Right kidney (tissue), 1 donor: ENCODE measurements at regions not wholly inside any gene's neighbourhood (a gene's known extent, or its start where the extent isn't known, plus 50 kb on each side); places are given as distances from the start of the nearest gene placed in this dataset.
A peak's percentile ranks its signal among the peaks of the same experiment; 100 is the strongest.

Experiments
- DNase-seq: peaks from one replicate; pipeline ENCODE4 v3.0.0-alpha.2; 2016

DNA sequence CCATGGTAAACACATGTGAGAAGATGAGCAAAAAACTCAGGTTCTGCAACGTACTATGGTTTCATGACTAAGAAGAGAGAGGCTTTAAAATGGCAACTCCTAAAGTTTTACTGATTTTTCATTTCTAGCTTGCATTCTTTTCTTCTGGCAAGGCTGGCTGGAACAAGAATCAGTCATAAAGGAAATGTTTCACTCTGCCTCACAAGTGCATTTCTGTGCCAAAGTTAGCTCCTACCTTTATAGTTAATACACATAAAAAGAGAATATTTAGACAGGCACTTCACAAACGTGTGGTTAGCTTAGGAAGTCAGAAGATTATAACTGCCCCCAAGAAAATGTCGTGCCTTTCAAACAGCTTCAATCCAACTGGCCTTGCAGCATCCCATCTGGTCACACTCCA lies 417.1 kb upstream of the CDH11 start:
- no peak for DNase-seq

DNA sequence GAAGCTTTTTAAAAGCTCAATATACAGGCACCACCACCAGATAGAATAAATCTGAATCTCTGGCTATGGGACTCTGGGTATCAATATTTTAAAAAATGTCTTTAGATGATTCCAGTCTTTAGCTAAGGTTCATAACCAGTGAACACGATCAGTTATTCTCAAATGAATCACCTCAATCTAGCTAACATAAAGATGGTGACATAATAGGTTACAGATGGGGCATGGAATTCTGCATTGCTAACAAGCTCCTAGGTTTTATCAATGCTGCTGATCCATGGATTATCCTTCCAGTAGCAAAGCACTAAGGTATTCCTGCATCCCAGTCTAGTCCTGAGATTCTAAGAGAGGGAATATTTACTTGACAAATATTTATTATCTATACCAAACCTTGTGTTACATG lies 415.5 kb upstream of the CDH11 start:
- no peak for DNase-seq

DNA sequence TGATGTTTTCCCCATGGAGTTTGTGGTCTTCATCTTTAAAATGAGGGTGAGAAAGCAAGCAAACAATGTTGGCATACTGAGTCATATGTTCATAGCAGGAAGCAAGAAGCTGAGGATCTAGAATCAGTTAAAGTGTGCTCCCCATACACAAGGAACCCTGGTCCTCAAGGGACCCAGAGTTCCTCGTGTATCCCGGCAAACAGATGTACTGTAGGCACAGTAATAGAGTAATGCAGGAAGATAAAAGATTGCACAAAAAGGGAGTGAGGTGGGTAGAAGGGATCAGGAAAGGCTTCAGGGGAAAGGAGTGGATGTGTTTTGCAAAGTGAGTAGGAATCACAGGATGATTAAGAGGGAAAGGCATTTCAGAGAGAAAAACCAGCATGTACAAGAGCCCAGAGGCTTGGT lies 412.3 kb upstream of the CDH11 start:
- DNase-seq, result no peak

DNA sequence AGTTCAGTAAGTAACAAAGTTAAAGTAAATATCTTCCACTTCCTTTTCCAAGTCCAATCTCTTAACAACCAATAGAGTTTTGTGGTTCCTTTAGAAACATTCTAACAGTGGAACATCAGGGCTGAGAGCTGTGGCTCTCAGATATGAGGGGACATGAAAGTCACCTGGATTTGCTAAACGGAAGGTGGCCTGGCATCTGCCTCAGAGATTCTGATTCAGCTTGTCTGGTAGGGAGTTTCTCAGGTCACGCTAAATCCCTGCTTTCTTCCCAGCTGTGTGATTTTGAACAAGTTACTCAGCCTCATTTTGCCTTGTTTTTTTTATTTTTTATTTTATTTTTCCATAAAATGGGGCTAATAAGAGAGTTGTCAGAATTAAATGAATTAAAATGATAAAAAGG lies 411.0 kb upstream of the CDH11 start:
- DNase-seq, result no peak

DNA sequence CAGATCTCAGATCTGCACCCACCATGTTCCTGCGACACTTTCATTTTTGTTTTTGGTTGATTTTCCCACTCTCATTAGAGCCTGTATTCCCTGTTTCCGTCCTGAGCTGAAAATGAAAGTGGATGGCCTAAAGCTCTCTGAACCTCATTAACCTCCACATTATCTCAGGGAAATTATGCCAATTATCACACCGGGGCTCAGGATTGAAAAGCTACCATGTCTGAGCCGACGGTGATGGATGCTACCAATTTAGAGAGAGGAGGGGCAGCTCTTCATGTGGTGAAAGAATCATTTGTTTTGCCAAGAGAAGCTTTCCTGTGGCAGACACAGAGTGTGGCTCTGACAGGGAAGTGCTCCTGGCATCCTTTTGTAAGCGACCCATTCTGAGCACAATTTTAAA lies 410.4 kb upstream of the CDH11 start:
- no peak for DNase-seq

DNA sequence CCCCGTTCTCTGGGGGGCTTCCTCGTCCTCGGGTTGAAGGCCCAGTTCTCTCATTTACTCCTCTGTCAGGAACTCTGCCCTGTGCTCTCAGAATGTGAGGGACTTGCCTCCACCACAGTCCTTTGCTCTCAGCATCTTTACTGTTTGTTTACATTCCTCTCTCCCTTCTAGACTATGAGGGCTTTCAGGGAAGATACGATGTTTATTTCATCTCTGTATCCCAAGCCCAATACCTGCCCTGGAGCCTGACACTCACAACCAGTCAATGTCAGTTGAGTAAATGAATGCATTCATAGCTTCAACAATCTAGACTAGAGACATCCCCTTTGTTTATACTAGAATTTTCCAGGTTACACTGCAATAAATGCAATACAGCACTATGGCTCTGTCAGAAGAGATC lies 409.6 kb upstream of the CDH11 start:
- DNase-seq, result no peak

DNA sequence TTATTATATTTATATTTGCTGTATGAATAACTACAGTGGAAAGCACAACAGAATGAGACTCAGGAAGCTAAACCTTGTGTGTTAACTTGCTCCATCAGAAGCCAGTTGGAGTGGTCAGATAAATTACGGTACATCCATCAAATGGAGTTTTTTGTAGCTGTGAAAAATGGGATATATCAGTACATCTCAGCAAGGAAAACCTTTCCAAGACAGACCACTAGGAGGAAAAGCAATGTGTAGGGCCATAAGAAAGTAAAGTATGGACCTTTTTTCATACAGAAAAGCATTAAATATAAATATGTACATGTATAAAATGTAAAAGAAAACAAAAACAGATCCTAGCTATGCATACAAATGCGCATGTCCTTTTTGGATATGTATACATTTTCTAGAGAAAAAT lies 403.8 kb upstream of the CDH11 start:
- no peak for DNase-seq

DNA sequence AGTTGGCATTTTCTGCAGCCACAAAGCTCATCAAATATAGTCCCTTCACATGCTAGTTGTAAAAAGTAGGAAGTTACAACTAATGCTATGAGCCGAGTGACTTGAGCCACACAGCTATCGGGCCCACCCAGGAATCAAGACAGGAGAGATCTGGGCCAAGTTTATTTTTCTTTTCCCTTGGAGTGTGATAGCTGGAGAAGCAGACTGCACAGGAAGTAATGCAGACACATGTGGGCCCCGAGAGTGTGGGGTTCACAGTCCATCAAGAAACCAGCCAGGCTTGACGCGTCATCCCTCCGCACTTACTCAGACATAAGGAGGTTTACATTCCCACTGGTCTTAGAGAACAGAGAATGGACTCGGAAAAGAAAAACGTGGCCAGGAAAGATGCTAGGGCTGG lies 403.1 kb upstream of the CDH11 start:
- peak; percentile 40 for DNase-seq

DNA sequence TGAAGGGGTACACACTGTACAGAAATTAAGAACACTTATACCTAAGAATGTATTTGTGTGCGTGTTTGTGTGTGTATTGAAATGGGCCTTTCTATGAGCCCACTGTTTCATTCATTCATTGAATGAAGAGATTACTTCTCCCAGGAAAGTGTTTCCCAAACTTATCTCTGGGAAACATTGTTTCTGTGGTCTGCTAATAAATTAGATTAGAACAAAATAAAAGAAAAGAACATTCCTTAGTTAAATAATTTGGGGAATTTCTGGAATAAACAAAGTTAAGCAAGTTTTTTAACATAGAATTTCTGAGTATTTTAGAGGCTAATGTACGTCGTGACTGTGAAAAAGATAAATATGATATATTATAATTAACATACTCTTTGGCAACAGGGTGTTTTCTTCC lies 402.4 kb upstream of the CDH11 start:
- DNase-seq, result no peak

DNA sequence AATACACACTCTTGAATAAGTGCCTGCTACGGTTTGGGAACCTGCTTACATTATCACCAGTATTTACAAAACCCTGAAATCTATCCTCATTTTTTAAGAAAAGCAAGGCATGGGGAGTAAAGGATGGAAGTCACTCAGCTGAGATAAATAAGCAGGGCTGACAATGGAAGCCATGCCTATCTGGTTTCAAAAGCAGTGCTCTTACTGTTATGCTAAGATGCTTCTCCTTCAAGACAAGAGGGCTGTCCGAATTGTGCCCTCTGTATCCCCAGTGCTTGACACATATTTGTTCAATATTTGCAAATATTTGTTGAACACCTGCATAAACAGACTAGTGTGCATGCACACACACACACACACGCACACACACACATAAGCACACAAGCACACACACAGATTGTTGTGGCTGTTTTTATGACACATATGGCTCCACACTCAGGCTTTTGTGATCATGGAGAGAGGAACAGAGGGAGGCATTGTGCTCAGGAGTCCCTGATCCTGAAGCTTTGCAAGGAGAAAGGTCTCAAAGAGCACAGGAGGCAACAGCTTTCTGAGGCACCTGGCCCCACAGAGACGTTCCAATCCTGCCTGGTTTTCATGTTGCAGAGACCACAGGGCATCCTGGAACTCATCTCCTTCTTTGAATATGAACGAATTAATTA lies 401.6 kb upstream of the CDH11 start:
- DNase-seq, result no peak

DNA sequence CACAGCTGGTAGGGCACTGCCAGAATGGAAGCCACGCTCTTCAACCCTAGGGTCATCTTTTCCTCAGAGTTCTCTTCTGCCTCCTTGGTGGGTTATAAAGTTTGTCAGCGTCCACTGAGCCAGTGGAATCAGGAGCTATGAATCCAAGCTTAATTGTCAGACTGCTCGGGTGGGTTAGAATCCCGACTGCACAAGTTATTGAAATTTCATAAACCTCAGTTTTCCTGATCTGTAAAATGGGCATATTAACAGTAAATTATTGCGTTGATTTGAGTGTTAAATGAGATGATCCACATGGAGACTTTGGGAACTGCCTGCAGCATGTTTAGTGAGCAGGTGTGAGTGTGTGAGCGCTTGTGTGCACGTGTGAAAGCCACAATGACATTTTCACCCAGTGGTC lies 400.5 kb upstream of the CDH11 start:
- no peak for DNase-seq

DNA sequence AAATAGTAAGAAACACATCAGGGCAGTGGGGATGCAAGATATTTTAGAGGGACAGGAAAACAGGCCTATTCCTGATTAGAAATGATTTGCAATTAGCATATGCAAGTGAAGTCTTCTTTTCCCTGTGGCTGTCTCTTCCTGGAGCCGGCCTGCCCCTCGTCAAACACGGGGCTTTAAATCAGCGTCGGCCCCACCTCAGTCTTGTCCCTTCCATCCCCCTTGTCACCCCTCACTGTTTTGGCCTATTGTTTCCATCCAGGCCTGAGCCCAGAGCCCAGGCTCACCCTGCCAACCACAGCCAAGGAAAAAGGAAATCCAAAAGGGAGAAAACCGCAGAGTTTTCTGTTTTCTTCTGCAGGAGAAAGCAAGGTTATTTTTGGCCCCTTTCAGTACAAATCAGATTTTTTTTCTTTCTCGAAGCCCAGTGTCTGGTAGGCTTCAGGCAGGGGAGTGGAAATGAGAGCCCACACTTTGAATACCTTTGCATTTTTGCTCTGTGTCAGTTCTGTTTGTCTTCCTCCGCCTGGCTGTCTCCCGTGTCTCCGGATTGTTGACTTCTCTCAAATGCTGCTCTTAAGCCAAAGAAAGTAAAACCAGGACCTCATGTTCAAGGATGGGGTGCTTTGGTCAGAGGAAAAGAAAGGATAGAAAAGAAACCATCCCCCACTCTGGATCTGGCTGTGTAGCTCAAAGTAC lies 399.9 kb upstream of the CDH11 start:
- DNase-seq, result no peak

DNA sequence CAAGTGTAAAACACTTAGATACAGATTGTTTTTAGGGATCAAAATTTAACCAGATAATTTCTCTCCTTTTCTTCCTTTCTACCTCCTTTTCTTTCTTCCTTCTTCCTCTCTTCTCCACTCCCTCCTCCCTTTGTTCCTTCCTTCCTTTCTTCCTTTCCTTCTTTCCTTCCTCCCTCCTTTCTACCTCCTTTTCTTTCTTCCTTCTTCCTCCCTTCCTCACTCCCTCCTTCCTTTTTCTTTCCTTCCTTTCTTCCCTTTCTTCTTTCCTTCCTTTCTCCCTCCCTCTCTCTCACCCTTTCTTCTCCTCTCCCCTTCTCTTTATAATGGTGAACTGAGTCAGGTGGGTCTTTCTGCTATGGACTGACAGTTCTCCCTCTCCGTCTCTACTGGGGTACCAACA lies 397.5 kb upstream of the CDH11 start:
- no peak for DNase-seq

DNA sequence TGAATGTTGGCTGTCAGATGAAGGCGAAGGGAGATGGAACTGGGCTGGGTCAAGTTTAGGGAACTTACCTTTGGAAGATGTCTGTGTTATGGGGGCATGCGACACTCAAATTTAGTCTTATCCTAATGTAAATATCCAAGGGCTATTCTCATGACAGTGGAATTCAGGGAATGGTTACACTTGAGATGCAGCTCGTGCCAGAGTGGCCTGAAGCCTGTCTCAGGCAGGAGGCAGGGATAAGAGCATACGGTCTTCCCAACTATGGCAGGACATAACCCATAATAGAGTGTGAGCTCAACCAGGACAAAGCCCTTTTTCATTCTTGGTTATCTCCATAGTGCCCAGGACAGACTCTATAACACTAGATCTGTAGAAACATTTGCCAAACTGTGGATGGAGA lies 393.3 kb upstream of the CDH11 start:
- DNase-seq, result no peak

DNA sequence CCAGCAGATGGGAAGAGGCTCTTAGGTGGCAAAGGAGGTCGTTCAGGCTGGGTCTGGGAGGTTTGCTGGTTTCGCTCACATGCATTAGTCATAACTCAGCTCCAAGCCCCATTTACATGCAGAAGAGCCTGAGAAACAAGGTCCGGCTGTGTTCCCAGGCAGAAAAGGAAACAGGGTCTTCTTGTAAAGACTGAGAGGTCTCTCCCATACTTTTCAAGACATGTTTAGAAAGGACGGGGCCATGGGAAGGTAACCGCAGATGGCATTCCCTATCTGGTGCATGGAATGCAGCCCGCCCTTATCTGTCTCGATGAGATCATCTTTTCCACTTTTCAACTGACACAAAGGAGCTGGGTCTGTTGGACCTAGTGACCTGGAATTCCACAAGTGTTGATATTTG lies 389.0 kb upstream of the CDH11 start:
- DNase-seq, result no peak

DNA sequence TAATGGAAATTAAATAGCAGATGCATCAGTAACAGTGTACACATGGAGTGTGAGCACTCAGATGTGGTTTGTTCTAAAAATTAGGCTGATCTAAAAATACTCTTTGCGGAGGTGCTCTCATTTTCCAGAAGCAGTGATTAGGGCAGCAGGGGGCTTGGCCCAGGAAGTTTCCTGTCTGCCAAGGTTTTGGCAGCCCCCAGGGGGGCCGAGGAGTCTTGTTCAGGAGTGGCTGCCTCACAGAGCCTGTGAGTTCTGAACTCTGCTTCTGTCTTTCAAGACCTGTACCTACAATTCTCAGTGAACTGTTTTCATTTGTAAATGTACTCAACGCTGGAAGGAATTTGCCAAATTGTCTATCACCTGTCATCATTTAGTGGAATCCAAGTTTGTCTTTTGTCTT lies 388.4 kb upstream of the CDH11 start:
- DNase-seq, result no peak

DNA sequence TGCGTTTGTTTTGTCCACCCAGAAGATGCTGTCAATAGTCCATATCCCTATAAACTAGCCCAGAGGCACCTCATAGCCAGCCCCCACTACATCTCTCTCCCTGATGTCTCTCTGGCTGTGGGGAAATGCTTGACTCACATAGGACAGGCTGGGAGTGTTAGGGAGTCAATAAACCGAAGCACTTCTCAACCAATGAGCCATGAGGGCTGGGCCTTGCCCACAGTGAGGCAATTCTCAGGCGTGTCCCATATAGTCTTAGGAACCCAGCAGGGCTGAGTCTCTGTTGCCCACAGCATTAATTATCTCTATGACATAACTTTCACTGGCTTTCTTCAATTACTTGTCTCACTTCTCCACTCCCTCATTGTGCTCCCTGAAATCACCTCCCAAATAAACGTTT lies 387.3 kb upstream of the CDH11 start:
- DNase-seq, result no peak

DNA sequence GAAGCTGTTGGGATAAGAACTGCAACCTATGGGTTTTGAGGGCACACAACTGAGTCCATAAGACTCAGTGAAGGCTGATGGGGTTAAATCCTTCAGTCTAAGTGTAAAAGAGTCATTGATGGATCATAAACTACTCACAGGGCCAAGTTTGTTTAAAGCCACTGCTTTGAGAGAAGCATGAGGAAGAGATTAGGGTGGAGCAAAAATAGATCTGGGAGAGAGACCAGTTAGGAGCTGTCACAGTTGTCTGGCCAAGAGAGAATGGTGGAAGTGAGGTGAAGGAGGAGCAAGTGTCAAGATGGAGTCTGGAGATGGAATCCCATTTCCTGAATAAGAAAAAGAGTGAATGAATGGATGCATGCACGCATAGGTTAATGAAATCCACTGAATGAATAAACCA lies 379.1 kb upstream of the CDH11 start:
- DNase-seq, result no peak

DNA sequence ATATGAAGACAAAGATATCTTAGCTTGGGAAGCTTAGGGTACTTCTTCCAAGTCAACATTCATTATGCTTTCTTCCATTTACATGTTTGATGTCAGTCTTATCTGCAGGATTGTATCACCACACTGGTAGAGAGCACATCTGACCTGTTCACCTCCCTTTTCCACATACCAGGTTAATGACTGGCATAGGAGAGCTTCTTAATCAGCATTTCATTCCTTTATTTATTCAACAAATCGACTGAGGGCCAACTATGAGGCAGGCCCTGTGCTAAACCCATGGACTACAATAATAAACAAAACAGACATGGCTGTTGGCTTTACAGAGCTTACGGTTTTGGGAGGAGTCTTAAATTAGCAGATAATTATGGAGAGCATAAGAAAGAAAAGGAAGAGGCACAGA lies 378.1 kb upstream of the CDH11 start:
- DNase-seq, result no peak

DNA sequence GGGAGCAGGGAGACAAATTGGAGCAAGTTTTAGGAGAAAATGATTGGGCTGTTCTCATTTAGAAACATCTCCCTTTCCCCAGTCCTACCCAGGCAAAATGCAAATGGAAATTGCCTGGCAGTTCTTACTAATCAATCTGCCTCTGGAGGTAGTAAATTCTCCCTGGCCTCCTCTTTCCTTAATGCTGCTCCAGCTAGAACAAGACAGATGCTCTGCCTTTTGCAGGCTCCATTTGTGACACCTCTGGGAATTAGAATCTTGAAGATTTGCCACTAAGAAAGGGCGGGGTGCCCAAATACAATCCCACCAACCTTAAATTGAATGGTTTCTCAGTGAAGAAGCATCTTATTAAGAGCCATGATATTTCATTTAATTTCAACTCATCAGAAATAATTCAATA lies 377.7 kb upstream of the CDH11 start:
- no peak for DNase-seq

DNA sequence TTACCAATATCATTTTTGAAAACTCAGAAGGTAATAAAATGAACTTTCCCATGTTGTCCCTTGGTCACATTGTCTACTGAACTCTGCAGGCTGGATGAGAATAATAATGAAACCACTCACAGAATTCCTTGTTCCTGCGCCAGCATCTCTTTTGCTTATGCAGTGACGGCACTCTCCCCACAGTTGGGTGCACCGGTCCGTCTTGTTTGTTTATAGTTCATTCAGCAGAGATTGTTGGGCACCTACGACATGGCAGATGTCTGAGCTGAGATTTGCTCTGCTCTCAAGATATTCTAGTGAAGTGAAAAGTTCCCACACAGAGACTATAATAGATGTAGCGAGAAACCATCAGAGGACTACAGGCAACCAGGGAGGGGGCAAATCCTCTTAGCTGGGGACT lies 375.7 kb upstream of the CDH11 start:
- no peak for DNase-seq

DNA sequence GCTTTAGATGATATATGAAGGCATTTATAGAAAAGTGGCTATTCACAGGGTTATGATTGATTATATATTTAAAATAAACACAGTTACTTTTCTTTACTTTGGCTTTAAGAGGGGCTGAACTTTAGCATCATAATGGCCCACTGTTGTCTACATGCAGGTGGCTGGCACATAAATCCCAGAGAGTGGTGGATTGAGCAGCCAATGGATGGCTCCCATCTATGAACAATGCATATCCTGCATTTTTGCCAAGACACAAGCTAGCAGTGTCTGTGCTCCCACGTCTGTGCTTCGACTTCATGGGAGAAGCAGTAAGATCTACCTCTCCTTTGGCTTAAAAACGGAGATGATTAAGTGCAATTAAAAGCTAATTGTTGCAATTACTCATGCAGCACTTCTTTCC lies 373.2 kb upstream of the CDH11 start:
- no peak for DNase-seq

DNA sequence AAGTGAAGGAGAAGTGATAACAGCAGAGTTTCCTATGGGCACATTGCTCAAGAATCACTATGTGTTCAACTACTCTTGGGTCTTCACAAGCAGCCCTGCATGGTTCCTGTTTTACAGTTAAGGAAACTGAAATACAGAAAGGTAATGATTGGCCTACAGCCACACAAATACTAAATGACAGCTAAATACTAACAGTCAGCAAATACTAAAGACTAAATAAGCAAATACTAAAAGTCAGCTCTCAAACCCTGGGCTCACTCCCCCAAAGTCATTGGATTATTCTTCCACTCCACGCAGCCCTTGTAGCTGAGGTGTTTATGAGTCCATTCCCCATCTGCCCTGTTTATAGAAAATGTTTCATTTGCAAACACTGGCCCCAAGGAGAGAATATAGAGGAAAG lies 372.7 kb upstream of the CDH11 start:
- DNase-seq, result no peak

DNA sequence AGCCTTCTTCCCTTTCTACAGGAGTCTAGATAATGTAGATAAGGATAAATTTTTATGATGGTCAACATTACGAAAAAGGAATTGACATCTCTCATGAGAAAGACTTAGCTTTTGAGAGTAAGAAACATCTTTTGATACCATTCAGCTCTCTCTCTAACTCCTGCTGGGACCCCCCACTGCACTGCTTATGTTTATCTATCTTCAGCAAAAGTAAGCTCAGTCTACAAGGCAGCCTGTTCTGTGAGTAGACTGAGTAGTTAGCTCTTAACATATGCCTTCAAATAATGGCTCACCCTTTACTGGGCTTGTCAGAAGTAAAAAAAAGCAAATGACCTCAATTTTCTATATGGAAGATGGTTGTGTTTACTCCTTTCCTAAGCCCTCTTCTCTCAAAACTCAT lies 372.2 kb upstream of the CDH11 start:
- DNase-seq, result no peak

DNA sequence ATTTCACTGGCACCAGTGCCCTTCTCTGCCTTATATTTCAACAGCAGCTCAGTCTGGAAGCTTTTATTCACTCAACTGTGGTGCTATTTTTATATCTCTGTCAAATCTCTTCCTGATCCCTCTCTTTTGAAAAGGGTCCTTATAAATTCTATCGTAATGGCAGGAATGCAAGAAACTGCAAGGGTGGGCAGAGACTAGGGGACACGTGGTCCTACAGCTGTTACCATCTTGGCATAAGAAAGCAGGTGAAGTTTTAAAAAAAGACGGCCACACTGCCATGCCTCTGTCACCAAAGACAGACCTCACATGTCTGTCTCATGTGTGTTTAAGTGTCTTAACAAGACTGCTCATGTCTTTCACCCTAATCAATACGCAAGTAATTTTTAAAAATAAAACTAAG lies 368.4 kb upstream of the CDH11 start:
- DNase-seq, result no peak
